CD4-positive, CD25-positive, alpha-beta regulatory T cell (primary cell): ENCODE measurements at regions not wholly inside any gene's neighbourhood (a gene's known extent, or its start where the extent isn't known, plus 50 kb on each side); places are given as distances from the start of the nearest gene placed in this dataset.

Experiments used
- ATAC-seq, 2 donors: fragments of 150-1000 bp; cut with Tn5 transposase; one replicate each; pipeline ENCODE4 v1.10.0; 2021; ENCODE audit warnings: low read depth in 2 of 2, moderate number of reproducible peaks in 2 of 2, moderate library complexity in 1 of 2
- DNase-seq, 3 donors: peaks; one replicate each; pipeline versions ENCODE4 v3.0.0 to v3.0.0-alpha.2; 2012 to 2022; ENCODE audit warnings: mixed read lengths in 1 of 3
- H3K27ac ChIP-seq: one replicate; pipeline ENCODE4 v1.7.0; 2013; ENCODE audit warnings: mild to moderate bottlenecking, low read length; ENCODE audit not compliant: insufficient read depth, poor library complexity, severe bottlenecking
- H3K27me3 ChIP-seq: one replicate; pipeline ENCODE4 v1.7.0; 2013; ENCODE audit warnings: low read length; ENCODE audit not compliant: control insufficient read depth, insufficient read depth
- H3K36me3 ChIP-seq: one replicate; pipeline ENCODE4 v1.7.0; 2013; ENCODE audit warnings: mild to moderate bottlenecking, low read length, moderate library complexity; ENCODE audit not compliant: control insufficient read depth, insufficient read depth
- H3K4me1 ChIP-seq: 2 replicates; pipeline ENCODE4 v1.7.0; 2013; ENCODE audit warnings: mild to moderate bottlenecking, low read length; ENCODE audit not compliant: insufficient read depth, control insufficient read depth, poor library complexity, severe bottlenecking
- H3K4me3 ChIP-seq: one replicate; pipeline ENCODE4 v1.7.0; 2013; ENCODE audit warnings: low read depth, mild to moderate bottlenecking, low read length, moderate library complexity
- H3K9me3 ChIP-seq, 2 experiments: 1 replicate in 1 of 2; 2 replicates in 1 of 2; pipeline ENCODE4 v1.7.0; 2013; ENCODE audit warnings: low read length in 2 of 2, mild to moderate bottlenecking in 1 of 2, moderate library complexity in 1 of 2; ENCODE audit not compliant: control insufficient read depth in 2 of 2
- H3K27ac Mint-ChIP-seq, 3 donors: one replicate each; pipeline ENCODE4 v1.8.0; 2020 to 2022; ENCODE audit warnings: mild to moderate bottlenecking in 3 of 3, mixed read lengths in 3 of 3, moderate library complexity in 2 of 3
- H3K27me3 Mint-ChIP-seq: one replicate; pipeline ENCODE4 v1.8.0; 2022; ENCODE audit warnings: mild to moderate bottlenecking, mixed read lengths
- H3K36me3 Mint-ChIP-seq: one replicate; pipeline ENCODE4 v1.8.0; 2020; ENCODE audit warnings: mixed read lengths
- H3K4me1 Mint-ChIP-seq, 4 donors: one replicate each; pipeline ENCODE4 v1.8.0; 2020 to 2022; ENCODE audit warnings: mixed read lengths in 4 of 4, mild to moderate bottlenecking in 1 of 4
- H3K4me3 Mint-ChIP-seq, 4 donors: one replicate each; pipeline ENCODE4 v1.8.0; 2020 to 2022; ENCODE audit warnings: mild to moderate bottlenecking in 4 of 4, mixed read lengths in 4 of 4, moderate library complexity in 3 of 4
- H3K9me3 Mint-ChIP-seq, 7 donors: one replicate each; pipeline ENCODE4 v1.8.0; 2020 to 2022; ENCODE audit warnings: mixed read lengths in 7 of 7, mild to moderate bottlenecking in 3 of 7, moderate library complexity in 2 of 7

DNA sequence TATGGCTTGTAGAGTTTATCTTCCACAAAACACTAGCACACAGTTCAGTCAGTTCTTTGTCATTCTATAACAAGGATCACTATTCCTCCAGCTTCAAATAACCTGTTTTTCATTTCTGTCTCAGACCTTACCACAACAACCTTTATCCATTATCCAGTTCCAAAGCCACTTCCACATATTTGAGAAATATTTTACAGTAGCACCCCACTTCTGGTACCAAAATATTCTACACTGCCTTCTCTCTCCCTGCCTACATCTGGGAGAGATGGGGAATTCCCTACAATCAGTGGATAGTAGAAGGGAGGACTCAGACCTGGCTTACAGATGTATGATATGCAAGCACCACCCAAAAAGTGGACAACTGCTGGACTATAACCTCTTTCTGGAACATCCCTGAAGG, 651.4 kb downstream of the ADGRL2 start:
- H3K4me3 Mint-ChIP-seq = no peak overlapping the region
- H3K4me1 ChIP-seq = no peaks in the 10 kb centered on the region
- no peak overlapping the region for H3K27ac Mint-ChIP-seq
- no peaks in the 10 kb centered on the region for H3K36me3 ChIP-seq
- DNase-seq = no peak
- H3K36me3 Mint-ChIP-seq = no peaks in the 10 kb centered on the region
- H3K4me1 Mint-ChIP-seq = no peaks in the 10 kb centered on the region
- H3K27me3 Mint-ChIP-seq = no peaks in the 10 kb centered on the region
- no peak for ATAC-seq
- H3K4me3 ChIP-seq = no peak overlapping the region
- no peaks in the 10 kb centered on the region for H3K27me3 ChIP-seq
- peaks cover 3 to 21% (median 10%) of the 10 kb centered on the region in 7 donors for H3K9me3 Mint-ChIP-seq
- no peak overlapping the region for H3K27ac ChIP-seq
- H3K9me3 ChIP-seq = peaks cover 8 to 14% of the 10 kb centered on the region in 2 experiments

DNA sequence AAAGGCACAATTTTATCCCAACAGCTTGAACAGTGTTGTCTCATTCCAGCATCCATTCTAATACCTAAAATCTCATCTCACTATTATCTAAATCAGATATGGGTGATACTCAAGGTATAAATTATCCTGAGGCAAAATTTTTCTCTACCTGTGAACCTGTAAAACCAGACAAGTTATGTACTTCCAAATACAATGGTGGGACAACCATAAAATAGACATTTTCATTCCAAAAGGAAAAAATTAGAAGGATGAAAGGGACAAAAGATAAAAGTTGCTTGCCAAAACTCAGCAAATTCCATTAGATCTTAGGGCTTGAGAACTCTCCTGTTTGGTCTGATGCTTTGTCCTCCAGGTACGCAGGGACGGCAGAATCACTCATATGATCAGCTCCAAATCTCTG, 650.5 kb downstream of the ADGRL2 start:
- Mint-ChIP-seq H3K36me3 (no peaks in the 10 kb centered on the region), H3K4me1 (no peaks in the 10 kb centered on the region), H3K4me3 (no peak overlapping the region), H3K9me3 (peaks cover 3 to 21% (median 13%) of the 10 kb centered on the region in 7 donors), H3K27me3 (no peaks in the 10 kb centered on the region), H3K27ac (no peak overlapping the region)
- H3K4me3 ChIP-seq = no peak overlapping the region
- peaks cover 8 to 14% of the 10 kb centered on the region in 2 experiments for H3K9me3 ChIP-seq
- no peak overlapping the region for H3K27ac ChIP-seq
- H3K4me1 ChIP-seq = no peaks in the 10 kb centered on the region
- H3K36me3 ChIP-seq = no peaks in the 10 kb centered on the region
- no peak for DNase-seq
- H3K27me3 ChIP-seq = no peaks in the 10 kb centered on the region
- ATAC-seq = no peak

DNA sequence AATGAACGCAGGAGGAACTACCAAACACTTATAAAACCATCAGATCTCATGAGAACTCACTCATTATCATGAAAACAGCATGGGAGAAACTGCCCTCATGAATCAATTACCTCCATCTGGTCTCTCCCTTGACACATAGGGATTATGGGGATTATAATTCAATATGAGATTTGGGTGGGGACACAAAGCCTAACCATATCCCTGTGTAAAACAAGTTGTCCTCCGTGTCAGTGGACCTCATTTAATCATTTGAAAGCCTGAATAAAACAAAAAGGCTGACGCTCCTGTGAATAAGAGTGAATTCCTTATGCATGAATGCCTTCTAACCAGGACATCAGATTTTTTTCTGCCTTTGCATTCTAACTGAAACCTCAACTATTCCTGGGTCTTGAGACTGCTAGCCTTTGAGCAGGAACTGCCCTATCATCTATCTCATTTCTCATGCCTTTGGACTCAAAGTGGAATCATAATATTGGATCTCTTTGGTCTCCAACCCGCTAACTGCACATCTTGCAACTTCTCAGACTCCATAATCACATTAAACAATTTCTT, 648.8 kb downstream of the ADGRL2 start:
- DNase-seq (no peak), ATAC-seq (no peak)
- no peaks in the 10 kb centered on the region for H3K4me1 Mint-ChIP-seq
- H3K36me3 ChIP-seq = no peaks in the 10 kb centered on the region
- peaks cover 8 to 14% of the 10 kb centered on the region in 2 experiments for H3K9me3 ChIP-seq
- no peaks in the 10 kb centered on the region for H3K4me1 ChIP-seq
- H3K27me3 ChIP-seq = no peaks in the 10 kb centered on the region
- H3K36me3 Mint-ChIP-seq = no peaks in the 10 kb centered on the region
- no peaks in the 10 kb centered on the region for H3K27me3 Mint-ChIP-seq
- no peak overlapping the region for H3K27ac Mint-ChIP-seq
- H3K4me3 Mint-ChIP-seq = no peak overlapping the region
- peaks cover 3 to 17% (median 10%) of the 10 kb centered on the region in 7 donors for H3K9me3 Mint-ChIP-seq
- H3K27ac ChIP-seq = no peak overlapping the region
- no peak overlapping the region for H3K4me3 ChIP-seq

DNA sequence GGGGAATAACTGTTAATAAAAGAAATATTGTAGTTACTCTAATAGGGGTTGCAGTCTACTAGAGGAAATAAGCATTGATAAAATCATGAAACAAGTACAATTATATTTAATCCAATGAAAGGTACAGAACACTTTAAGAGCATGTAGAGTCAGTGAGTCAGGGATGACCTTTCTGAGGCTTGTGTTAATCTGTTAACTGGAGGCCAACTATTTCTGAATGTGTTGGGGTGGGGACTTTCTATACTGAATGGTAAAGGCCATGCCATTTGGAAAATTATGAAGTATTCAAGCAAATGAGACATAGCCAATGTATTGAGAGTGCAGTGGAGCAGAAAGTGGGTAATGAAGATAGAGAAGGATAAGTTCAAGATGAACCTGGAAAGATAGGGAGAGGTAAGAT, 646.2 kb downstream of the ADGRL2 start:
- H3K27me3 ChIP-seq = no peaks in the 10 kb centered on the region
- no peak for ATAC-seq
- DNase-seq = no peak
- Mint-ChIP-seq H3K27ac (no peak overlapping the region), H3K9me3 (peaks cover 2 to 12% (median 10%) of the 10 kb centered on the region in 7 donors), H3K27me3 (no peaks in the 10 kb centered on the region), H3K4me1 (no peaks in the 10 kb centered on the region), H3K36me3 (no peaks in the 10 kb centered on the region), H3K4me3 (no peak overlapping the region)
- H3K4me3 ChIP-seq = no peak overlapping the region
- no peaks in the 10 kb centered on the region for H3K36me3 ChIP-seq
- peaks cover 1 to 7% of the 10 kb centered on the region in 2 experiments for H3K9me3 ChIP-seq
- no peak overlapping the region for H3K27ac ChIP-seq
- no peaks in the 10 kb centered on the region for H3K4me1 ChIP-seq

DNA sequence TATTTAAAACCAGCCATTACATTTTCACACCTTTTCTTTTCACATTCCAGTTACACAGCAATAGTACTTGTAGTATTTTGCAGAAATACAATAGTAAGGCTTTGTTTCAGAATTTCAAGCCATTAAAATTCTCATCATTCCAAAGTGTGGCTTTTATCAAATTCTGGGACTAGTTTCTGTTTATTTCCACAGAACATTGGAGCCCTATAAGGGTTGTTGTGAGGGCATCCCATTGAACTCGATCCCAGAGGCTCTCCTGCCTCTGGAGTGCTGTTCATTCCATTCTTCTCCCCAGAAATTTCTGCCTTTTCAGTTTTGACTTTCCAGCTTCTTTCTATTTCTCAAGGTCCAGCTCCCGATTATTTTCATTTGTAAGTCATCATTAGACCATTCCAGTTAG, 645.5 kb downstream of the ADGRL2 start:
- Histone ChIP-seq H3K27ac (no peak overlapping the region), H3K36me3 (no peaks in the 10 kb centered on the region), H3K4me1 (no peaks in the 10 kb centered on the region), H3K27me3 (no peaks in the 10 kb centered on the region), H3K9me3 (no peaks in the 10 kb centered on the region), H3K4me3 (no peak overlapping the region)
- ATAC-seq (no peak), DNase-seq (no peak)
- H3K9me3 Mint-ChIP-seq = peaks cover 2 to 11% (median 5%) of the 10 kb centered on the region in 7 donors
- H3K27me3 Mint-ChIP-seq = no peaks in the 10 kb centered on the region
- no peaks in the 10 kb centered on the region for H3K36me3 Mint-ChIP-seq
- H3K4me1 Mint-ChIP-seq = no peaks in the 10 kb centered on the region
- H3K4me3 Mint-ChIP-seq = no peak overlapping the region
- H3K27ac Mint-ChIP-seq = no peak overlapping the region

DNA sequence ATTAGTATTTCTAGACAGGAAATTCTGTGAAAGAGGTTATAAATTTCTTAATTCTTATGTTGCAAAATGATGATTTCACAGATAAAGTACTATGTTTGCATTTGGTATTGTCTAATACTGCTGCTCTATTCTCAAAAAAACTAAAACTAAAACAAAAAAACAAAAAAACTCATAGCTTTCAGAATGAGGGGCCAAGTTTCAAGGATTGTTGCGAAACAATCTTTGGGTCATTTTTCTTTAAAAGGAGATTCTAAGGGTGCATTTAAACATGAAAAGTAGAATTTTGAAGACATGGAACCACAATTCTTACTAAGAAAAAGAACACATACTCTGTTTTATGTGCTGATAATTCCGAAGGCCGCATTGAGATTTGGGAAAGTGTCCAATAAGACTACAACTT, 645.1 kb downstream of the ADGRL2 start:
- Mint-ChIP-seq H3K27ac (no peak overlapping the region), H3K27me3 (no peaks in the 10 kb centered on the region), H3K4me1 (no peaks in the 10 kb centered on the region), H3K9me3 (peaks cover 2 to 11% (median 5%) of the 10 kb centered on the region in 7 donors), H3K36me3 (no peaks in the 10 kb centered on the region), H3K4me3 (no peak overlapping the region)
- H3K9me3 ChIP-seq = no peaks in the 10 kb centered on the region
- no peaks in the 10 kb centered on the region for H3K27me3 ChIP-seq
- ATAC-seq (no peak), DNase-seq (no peak)
- H3K4me1 ChIP-seq = no peaks in the 10 kb centered on the region
- H3K27ac ChIP-seq = no peak overlapping the region
- no peaks in the 10 kb centered on the region for H3K36me3 ChIP-seq
- no peak overlapping the region for H3K4me3 ChIP-seq

DNA sequence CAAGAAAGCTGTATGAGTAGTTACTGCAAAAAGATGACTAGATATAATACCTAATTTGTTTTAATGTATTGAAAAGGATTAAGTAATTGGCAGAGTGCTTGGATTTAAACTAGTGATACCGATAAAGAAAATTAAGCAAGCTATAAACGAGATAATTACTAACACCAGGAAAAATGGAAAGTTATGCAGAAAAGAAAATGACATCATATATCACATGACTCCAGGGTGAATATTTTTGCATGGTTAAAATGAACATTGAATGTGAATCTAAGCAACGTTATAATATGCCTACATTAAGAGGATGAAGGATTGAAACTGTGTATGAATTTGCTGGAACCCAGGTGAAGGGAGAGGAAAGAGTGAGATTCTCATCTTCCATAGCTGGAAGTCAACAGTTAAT, 644.4 kb downstream of the ADGRL2 start:
- Histone ChIP-seq H3K27me3 (no peaks in the 10 kb centered on the region), H3K36me3 (no peaks in the 10 kb centered on the region), H3K9me3 (no peaks in the 10 kb centered on the region), H3K4me1 (no peaks in the 10 kb centered on the region), H3K27ac (no peak overlapping the region), H3K4me3 (no peak overlapping the region)
- Mint-ChIP-seq H3K27ac (no peak overlapping the region), H3K9me3 (peaks cover 2 to 12% (median 4%) of the 10 kb centered on the region in 7 donors), H3K4me1 (no peaks in the 10 kb centered on the region), H3K36me3 (no peaks in the 10 kb centered on the region), H3K27me3 (no peaks in the 10 kb centered on the region), H3K4me3 (no peak overlapping the region)
- DNase-seq (no peak), ATAC-seq (no peak)

DNA sequence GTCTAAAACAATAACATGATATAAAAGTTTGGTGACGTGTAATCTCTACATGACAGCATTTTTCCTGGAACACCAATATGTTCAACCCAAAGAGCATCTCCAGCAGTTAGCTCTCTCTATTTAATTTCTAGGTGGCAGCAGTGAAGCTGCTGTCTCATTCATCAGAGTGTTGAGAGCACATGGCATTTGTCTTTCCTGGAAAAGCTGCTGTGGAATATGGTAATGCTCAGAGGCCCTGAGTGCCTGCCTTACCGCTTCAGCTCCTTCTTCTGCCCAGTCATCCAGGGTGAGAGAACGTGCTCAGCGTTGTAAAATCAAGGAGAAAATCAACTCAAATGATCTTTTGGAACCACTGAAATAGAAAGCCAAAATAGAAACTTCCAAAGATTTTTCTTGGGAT, 640.7 kb downstream of the ADGRL2 start:
- Mint-ChIP-seq H3K27ac (no peak overlapping the region), H3K4me1 (no peaks in the 10 kb centered on the region), H3K27me3 (no peaks in the 10 kb centered on the region), H3K36me3 (no peaks in the 10 kb centered on the region), H3K4me3 (no peak overlapping the region), H3K9me3 (peaks cover 0 to 12% (median 4%) of the 10 kb centered on the region in 7 donors)
- Histone ChIP-seq H3K9me3 (no peaks in the 10 kb centered on the region), H3K27ac (no peak overlapping the region), H3K36me3 (no peaks in the 10 kb centered on the region), H3K27me3 (no peaks in the 10 kb centered on the region), H3K4me3 (no peak overlapping the region), H3K4me1 (no peaks in the 10 kb centered on the region)
- no peak for DNase-seq
- no peak for ATAC-seq
